ENCODE measurements at regions not wholly inside any gene's neighbourhood (a gene's known extent, or its start where the extent isn't known, plus 50 kb on each side); places are given as distances from the start of the nearest gene placed in this dataset.

DNA sequence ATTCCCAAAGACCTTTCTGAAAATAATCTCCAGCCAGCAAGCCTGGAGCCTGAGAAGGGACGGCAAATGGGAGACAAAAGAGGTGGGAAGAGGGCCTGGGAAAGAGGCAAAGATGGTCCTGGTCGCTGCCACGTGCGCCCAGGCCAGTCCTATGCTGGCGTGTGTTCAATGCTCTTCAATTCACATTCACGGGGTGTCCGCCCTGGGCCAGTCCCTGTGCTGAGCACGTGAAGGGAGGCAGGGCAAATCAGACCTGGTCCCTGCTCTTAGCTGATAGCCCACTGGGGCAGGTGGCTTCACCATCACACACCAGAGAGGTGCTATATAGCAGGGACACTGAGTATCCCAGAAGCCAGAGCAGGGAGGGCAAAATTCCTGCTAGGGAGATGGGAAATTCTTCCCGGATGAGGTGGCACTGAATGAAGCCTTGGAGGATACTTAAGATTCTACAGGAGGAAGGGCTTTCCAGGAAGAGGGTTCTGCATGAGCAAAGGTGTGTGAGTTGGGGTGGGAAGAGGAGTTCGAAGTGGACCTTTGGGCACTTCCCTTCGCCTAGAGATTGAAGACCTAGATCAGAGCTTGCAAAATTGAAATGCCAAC, 148.2 kb downstream of the CHST1 start:
- DNase-seq, result no peak

- no peak for DNase-seq
Measured at GRCh38 chr11:45513821-45514340, 151.5 kb downstream of the CHST1 start.

GRCh38 chr11:45512471-45513148, 152.8 kb downstream of the CHST1 start:
- DNase-seq, result no peak

- no peak for DNase-seq
Measured at GRCh38 chr11:45511566-45511965, 153.9 kb downstream of the CHST1 start.

- DNase-seq, result no peak
Measured at GRCh38 chr11:45507916-45508315, 157.5 kb downstream of the CHST1 start.

GRCh38 chr11:45503311-45503710, 162.1 kb downstream of the CHST1 start:
- no peak for DNase-seq

DNA sequence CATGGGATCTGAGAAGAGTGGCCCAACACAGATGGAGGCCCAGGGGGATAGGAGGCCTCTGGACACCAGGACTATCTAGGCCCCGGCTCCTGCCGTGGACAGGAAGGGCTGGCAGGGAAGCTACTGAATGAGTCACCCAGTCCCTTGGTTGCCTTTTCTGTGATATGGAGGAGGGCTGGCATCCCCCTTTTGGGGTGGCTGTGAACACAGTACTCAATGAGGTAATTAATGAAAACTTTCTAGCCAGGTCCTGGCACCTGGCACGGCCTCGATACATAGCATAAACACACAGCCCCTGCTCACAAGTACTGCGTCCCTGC, 163.2 kb downstream of the CHST1 start:
- DNase-seq, result no peak

DNA sequence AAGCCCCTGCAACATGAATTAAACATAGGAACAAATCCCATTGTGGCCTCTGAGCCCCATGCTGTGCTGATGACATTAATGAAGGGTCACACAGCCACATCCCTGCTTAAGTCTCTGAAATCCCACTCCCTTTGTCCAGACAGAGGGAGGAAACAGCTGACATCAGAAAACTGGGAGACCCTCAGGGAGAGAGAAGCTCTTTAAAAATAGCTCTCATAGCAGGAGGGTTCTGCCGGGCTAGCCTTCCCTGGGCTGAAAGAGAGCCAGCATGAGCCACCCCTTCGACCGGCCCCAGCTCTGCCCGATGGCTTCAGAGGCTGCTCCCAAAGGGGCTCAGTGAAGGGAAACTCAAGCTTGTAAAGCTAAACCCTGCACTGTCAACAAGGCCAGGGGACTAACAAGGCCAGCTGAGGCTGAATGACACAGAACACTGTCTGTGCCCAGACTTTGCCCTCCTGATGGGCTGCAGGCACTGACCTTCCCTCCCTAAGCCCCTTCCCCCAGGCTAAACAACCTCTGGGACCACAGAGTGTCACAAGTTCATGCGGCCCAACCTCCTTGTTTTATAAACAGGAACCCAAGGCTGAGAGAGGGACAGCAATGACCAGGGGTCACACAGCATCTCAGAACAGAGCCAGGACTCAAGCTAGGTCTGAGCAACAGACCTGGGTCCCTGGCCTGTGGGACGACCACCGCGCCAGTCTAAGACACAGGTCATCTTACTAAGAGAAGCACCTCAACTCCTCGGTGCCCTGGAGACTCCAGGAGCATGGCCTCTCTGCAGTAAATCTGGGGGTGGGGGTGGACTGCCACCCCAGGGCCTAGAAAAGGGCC, 163.8 kb downstream of the CHST1 start:
- no peak for DNase-seq

- no peak for DNase-seq
Measured at GRCh38 chr11:45500451-45500850, 165.0 kb downstream of the CHST1 start.

- no peak for DNase-seq
Measured at GRCh38 chr11:45494738-45495137, 170.7 kb downstream of the CHST1 start.

DNA sequence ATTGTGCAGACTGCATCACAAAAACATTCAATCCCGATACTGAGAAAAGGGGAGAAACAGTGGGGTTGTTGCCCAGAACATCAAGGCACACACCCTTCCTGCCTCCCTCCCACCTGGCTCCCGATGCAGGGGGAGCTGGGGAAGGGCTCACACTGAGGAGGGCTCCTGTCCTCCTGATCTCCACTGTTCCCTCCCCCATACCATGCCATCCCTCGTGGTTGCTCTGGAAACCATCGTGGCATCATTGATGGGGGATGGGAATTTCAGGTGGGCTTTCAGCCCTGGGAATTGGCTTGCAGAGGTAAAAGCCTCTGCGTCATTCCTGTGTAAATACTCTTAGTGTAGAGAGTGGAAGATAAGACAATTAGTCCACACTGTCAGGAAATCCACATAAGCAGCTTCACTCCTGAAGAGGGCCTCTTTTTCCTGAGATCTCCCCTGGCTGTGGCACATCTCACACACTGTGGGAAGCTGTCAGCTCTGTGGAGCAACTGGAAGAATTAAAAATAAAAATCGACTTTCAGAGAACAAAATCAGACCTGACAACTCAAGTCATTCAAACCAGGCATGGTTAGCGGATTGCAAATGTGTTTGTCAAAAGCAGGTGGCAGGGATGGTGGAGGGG, 176.0 kb downstream of the CHST1 start:
- no peak for DNase-seq

GRCh38 chr11:45486461-45486860, 179.0 kb downstream of the CHST1 start:
- no peak for DNase-seq

GRCh38 chr11:45485070-45485707, 180.2 kb downstream of the CHST1 start:
- DNase-seq, result no peak

GRCh38 chr11:45484326-45484883, 181.0 kb downstream of the CHST1 start:
- no peak for DNase-seq

DNA sequence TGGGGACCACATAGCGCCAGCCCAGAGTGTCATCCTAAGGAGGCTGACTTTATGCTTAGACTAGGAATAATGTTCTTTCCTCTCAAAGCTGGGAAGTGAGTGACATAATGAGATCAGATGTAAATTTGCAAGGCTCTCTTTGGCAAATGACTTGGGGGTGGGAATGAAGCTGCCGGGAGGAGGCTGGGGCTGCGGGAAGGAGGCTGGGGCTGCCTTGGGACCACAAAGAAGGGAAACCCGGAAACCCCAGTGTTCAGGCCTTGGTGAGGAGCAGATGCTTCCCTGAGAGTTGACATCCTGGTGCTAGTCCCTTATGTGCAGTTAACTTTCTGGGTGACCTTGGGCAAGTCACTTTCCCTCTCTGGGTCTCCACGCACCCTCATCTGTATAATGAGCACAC, 182.0 kb downstream of the CHST1 start:
- DNase-seq, result no peak

DNA sequence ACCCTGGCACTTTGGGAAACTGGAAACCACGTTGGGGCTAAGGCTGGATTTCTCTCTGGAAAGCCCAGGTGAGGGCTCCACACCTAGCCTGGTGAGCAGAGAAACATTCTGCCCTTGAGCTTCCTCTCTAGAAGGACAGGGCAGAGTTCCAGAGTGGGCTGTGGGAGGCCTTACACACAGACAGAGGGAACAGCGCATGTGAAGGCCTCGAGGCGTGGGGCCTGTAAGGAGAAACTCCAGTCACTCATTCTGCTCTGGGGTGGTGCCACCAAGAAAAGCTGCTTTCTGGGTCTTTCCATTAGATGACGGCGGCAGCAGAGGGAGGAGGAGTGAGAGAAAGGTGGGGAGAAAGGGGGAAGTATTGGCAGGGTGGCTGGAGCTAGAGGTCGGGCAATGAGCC, 183.1 kb downstream of the CHST1 start:
- DNase-seq, result no peak

GRCh38 chr11:45481026-45481425, 184.4 kb downstream of the CHST1 start:
- no peak for DNase-seq

DNA sequence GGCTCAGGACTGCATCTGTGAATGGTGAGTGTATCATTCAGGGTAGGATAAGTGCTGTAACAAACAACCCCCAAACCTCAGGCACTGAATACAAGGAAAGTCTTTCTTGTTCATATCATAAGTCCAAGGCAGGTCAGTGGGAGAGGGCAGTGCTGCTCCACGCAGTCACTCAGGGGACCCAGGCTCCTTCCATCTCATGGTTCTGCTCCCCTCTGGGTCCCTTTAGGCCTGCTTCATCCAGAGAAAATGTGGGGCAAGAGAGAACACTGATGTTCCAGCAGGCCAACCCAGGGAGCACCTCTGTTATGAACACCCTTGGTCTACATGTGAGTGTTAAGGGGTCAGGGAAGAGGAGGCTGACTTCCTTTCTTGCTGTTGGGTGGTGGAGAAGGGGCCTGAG, 187.8 kb downstream of the CHST1 start:
- no peak for DNase-seq

GRCh38 chr11:45476126-45476525, 189.3 kb downstream of the CHST1 start:
- DNase-seq, result no peak

DNA sequence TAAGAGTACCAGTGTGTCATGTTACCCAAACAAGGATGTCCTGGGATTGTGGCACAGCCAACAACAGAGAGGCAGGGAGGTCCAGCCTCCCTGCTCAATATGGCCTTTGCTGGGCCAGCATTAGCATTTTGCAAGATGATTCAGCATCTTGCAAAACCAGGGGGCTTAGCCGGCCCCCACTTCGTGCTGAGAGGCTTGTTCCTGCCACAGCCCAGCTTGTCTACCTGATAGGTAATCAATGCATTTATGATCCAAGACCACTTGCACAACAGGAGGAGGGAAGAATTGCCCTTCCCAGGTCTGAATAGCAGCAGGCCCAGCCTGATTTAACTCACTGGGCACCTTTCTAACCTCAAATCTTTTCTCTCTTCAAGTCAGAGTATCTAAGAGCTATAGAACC, 189.0 kb upstream of the SYT13 start:
- no peak for DNase-seq

- DNase-seq, result no peak
Measured at GRCh38 chr11:45473341-45473895, 187.3 kb upstream of the SYT13 start.

- no peak for DNase-seq
Measured at GRCh38 chr11:45472716-45473317, 186.7 kb upstream of the SYT13 start.

All from midbrain (tissue), 1 donor.